DOHH2 (cell line): ENCODE measurements at regions not wholly inside any gene's neighbourhood (a gene's known extent, or its start where the extent isn't known, plus 50 kb on each side); places are given as distances from the start of the nearest gene placed in this dataset.

Source experiments
- H3F3A ChIP-seq: fragments of 200-600 bp; sonication (generic), shearing (Covaris generic); 2 replicates; pipeline ENCODE4 v1.6.0; 2016; ENCODE audit warnings: antibody characterized with exemption, mild to moderate bottlenecking; ENCODE audit not compliant: control insufficient read depth, insufficient read depth
- H3K27ac ChIP-seq: fragments of 200-600 bp; sonication (generic); 2 replicates; pipeline ENCODE4 v1.5.1; 2014; ENCODE audit warnings: low read depth, mild to moderate bottlenecking, low read length, moderate library complexity
- H3K27me3 ChIP-seq: fragments of 200-600 bp; sonication (generic); 2 replicates; pipeline ENCODE4 v1.6.1; 2014; ENCODE audit warnings: mild to moderate bottlenecking, low read length, mixed read lengths; ENCODE audit not compliant: control insufficient read depth
- H3K36me3 ChIP-seq: fragments of 200-600 bp; sonication (generic); 2 replicates; pipeline ENCODE4 v1.6.1; 2014; ENCODE audit warnings: mild to moderate bottlenecking, low read length, moderate library complexity, mixed read lengths; ENCODE audit not compliant: control insufficient read depth
- H3K4me1 ChIP-seq: fragments of 200-600 bp; sonication (generic); 2 replicates; pipeline ENCODE4 v1.6.1; 2014; ENCODE audit warnings: mild to moderate bottlenecking, low read length, mixed read lengths; ENCODE audit not compliant: control insufficient read depth
- H3K4me2 ChIP-seq: fragments of 200-600 bp; sonication (generic); 2 replicates; pipeline ENCODE4 v1.6.0; 2014; ENCODE audit warnings: mild to moderate bottlenecking, low read length, moderate library complexity
- H3K4me3 ChIP-seq: fragments of 200-600 bp; sonication (generic); 2 replicates; pipeline ENCODE4 v1.5.1; 2014; ENCODE audit warnings: mild to moderate bottlenecking, low read length, mixed read lengths
- H3K79me2 ChIP-seq: fragments of 200-600 bp; sonication (generic); 2 replicates; pipeline ENCODE4 v1.6.1; 2014; ENCODE audit warnings: mild to moderate bottlenecking, low read length, mixed read lengths; ENCODE audit not compliant: control insufficient read depth
- H3K9me2 ChIP-seq: fragments of 200-600 bp; sonication (generic); replicated peaks from 2 replicates; pipeline ENCODE4 v1.6.1; 2014; ENCODE audit warnings: mild to moderate bottlenecking, low read length, mixed read lengths; ENCODE audit not compliant: control insufficient read depth
- H3K9me3 ChIP-seq: fragments of 200-600 bp; sonication (generic); 2 replicates; pipeline ENCODE4 v1.6.1; 2014; ENCODE audit warnings: antibody characterized with exemption, low read length, mixed read lengths; ENCODE audit not compliant: control insufficient read depth, insufficient read depth
- H4K20me1 ChIP-seq: fragments of 200-600 bp; sonication (generic); 2 replicates; pipeline ENCODE4 v1.6.0; 2014; ENCODE audit warnings: low read depth, mild to moderate bottlenecking, antibody characterized with exemption, low read length, moderate library complexity; ENCODE audit not compliant: control insufficient read depth, insufficient read depth
- EZH2phosphoT487 ChIP-seq: fragments of 200-600 bp; sonication (generic); IDR thresholded peaks from 2 replicates; pipeline ENCODE4 v1.6.1; 2017; ENCODE audit warnings: borderline replicate concordance, mild to moderate bottlenecking, antibody characterized with exemption, low read length, moderate library complexity, mixed read lengths
- TF ChIP-seq, protein P1 (sequence below): fragments of 200-600 bp; sonication (generic); IDR thresholded peaks from one replicate; pipeline ENCODE4 v1.5.1; 2014; ENCODE audit warnings: antibody characterized with exemption, mild to moderate bottlenecking, low read depth, low read length; ENCODE audit not compliant: poor library complexity, severe bottlenecking

DNA sequence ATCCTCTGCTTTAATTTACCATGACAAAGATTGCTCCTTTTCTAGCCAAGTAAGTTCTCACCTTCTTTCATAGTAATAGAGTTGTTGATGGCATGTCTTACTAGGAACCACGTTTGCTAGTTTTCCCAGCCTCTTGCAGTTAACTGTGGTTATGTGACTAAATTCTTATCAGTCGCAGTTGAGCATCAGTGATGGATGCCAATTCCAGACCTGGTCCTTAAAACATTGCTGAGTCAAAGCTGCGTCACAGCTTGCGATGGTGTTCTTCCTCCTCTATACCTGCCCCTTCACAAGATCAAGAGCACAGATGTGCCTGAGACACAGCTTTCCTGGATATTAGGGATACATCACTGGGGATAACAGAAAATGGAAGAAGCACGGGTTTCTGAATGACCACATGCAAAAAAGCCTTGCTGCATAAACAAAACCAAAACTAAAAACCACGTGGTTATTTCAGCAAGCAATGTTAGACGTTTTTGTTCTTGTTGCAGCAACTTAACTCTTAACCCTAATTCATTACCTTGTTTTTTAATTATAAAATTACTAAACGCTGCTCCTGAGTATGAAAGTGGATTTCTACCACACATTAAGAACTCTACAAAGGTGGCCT is 97.6 kb upstream of the DACH1 start:
- Histone ChIP-seq H3K4me3 (no peak overlapping the region), H3K27me3 (no peaks in the 10 kb centered on the region), H3K9me2 (no peaks in the 10 kb centered on the region), H3K79me2 (no peaks in the 10 kb centered on the region), H3K4me1 (no peaks in the 10 kb centered on the region), H3K9me3 (no peaks in the 10 kb centered on the region), H3K27ac (no peak overlapping the region), H3F3A (no peaks in the 10 kb centered on the region), H3K36me3 (no peaks in the 10 kb centered on the region), H3K4me2 (no peak overlapping the region), H4K20me1 (no peaks in the 10 kb centered on the region)
- TF ChIP-seq EZH2phosphoT487: no peak
- TF ChIP-seq, protein P1, sequence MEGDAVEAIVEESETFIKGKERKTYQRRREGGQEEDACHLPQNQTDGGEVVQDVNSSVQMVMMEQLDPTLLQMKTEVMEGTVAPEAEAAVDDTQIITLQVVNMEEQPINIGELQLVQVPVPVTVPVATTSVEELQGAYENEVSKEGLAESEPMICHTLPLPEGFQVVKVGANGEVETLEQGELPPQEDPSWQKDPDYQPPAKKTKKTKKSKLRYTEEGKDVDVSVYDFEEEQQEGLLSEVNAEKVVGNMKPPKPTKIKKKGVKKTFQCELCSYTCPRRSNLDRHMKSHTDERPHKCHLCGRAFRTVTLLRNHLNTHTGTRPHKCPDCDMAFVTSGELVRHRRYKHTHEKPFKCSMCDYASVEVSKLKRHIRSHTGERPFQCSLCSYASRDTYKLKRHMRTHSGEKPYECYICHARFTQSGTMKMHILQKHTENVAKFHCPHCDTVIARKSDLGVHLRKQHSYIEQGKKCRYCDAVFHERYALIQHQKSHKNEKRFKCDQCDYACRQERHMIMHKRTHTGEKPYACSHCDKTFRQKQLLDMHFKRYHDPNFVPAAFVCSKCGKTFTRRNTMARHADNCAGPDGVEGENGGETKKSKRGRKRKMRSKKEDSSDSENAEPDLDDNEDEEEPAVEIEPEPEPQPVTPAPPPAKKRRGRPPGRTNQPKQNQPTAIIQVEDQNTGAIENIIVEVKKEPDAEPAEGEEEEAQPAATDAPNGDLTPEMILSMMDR: no peak

DNA sequence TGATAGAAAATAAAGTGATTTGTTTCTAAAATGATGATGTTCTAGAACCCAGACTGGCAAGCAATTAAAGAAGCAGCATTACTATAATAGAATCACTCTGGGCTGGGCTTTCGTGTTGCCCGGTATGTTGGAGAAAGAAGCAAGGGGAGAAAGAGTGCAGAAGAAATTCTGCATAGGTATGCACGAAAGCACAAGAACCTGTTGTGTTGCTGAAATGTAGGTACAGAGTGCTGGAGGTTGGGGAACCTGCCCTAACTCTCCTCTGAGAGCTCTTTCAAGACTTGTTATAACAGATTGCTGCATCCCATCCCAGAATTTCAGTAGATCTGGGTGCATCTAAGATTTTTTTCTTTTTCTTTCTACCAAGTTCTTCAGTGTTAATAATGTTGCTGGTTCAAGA is 95.7 kb upstream of the DACH1 start:
- H3K4me1 ChIP-seq: no peaks in the 10 kb centered on the region
- H3K27ac ChIP-seq: no peak overlapping the region
- no peaks in the 10 kb centered on the region for H3K36me3 ChIP-seq
- H3F3A ChIP-seq: no peaks in the 10 kb centered on the region
- H3K9me3 ChIP-seq: no peaks in the 10 kb centered on the region
- no peaks in the 10 kb centered on the region for H3K9me2 ChIP-seq
- H3K4me3 ChIP-seq: no peak overlapping the region
- H3K27me3 ChIP-seq: no peaks in the 10 kb centered on the region
- H3K79me2 ChIP-seq: no peaks in the 10 kb centered on the region
- TF ChIP-seq, protein P1: no peak
- no peak for TF ChIP-seq EZH2phosphoT487
- no peaks in the 10 kb centered on the region for H4K20me1 ChIP-seq
- no peak overlapping the region for H3K4me2 ChIP-seq

DNA sequence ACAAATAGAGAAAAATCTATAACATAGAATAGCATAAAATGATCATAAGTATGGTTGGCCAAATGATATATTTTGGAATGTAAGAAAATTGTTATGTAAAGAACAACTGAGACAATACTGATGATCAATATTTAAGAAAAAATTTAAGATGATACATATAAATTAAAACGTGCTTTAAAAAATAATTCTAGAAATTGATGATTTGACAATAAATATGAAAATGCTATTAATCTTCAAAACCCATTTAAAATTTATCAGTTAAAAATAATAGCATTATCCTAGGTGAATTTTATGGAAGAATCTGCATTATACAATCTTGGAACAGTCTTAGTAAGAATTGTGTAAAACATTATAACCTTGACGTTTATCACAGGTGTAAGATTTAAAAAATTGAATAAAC is 95.1 kb upstream of the DACH1 start:
- Histone ChIP-seq H3K4me1 (no peaks in the 10 kb centered on the region), H3F3A (no peaks in the 10 kb centered on the region), H3K79me2 (no peaks in the 10 kb centered on the region), H3K27ac (no peak overlapping the region), H3K27me3 (no peaks in the 10 kb centered on the region), H3K4me2 (no peak overlapping the region), H3K4me3 (no peak overlapping the region), H3K9me2 (no peaks in the 10 kb centered on the region), H4K20me1 (no peaks in the 10 kb centered on the region), H3K9me3 (no peaks in the 10 kb centered on the region), H3K36me3 (no peaks in the 10 kb centered on the region)
- TF ChIP-seq, protein P1: no peak
- TF ChIP-seq EZH2phosphoT487: no peak
